Stimulated activated CD8-positive, alpha-beta memory T cell treated with anti-CD3 and anti-CD28 coated beads, Interleukin-7, amount 100 ng/mL, for 1 hour (primary cell): ENCODE measurements at regions not wholly inside any gene's neighbourhood (a gene's known extent, or its start where the extent isn't known, plus 50 kb on each side); places are given as distances from the start of the nearest gene placed in this dataset.
"Not testable (repeated sequence)": the region's sequence is repeated elsewhere in the genome, so short reads cannot be mapped to it uniquely, and the experiment has no call there.

Source experiments
- DNase-seq, 2 donors: peaks; one replicate each; pipeline ENCODE4 v3.0.0-alpha.2; 2020; ENCODE audit warnings: low read depth in 2 of 2

DNA sequence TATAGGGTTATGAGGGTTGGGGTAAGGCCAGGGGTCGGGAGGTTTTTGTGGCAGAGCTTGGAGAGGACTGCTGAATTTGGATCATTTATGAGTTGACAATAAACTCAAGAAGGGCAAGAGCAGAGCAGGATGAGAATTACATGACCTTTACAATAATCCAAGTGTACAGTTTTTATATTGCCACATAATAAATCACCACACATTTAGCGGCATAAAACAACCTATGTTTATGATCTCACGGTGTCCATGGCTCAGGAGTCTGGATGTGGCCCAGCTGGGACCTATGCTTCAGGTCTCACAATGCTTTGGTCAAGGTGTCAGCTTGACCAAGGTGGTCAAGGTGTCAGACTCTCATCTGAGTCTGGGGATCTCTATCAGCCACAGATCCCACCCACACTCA lies 118.3 kb upstream of the WSCD1 start:
- DNase-seq = no peak

DNA sequence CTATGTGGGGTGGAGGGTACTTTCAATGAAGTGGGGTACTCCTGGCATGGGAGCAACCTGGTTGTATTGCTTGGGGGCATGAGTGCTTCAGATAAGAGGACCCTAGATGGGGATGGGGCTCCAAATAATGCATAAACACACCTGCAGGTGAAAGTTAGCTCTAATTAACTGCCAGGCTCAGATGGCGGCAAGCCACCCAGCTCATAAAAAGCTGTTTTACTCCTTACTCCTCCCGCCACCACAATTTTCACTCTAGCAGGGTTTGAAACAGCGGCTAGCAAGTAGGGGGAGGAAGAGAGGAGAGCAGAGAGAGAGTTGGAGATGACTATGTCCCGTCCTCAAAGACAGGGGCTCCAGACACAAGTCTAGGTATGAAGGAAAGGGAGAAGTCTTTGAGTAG lies 117.7 kb upstream of the WSCD1 start:
- DNase-seq = no peak

DNA sequence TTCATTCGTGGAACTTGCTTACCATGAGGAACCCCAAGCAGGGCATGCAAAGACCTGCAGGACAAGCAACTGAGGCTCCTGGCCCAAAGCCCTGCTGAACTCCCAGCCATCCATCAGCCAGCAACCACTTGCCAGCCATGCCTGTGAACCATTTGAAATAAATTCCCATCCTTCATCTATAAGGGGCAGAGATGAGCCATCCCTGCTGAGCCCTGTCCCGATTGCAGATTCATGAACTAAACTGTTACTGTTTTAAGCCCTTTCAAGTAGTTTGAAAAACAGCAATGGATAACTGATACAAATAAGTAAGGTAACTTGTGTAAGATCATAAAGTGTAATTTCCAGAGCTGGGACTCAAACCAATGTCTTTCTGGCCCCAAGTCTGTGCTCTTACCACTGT lies 114.4 kb upstream of the WSCD1 start:
- DNase-seq = no peak

DNA sequence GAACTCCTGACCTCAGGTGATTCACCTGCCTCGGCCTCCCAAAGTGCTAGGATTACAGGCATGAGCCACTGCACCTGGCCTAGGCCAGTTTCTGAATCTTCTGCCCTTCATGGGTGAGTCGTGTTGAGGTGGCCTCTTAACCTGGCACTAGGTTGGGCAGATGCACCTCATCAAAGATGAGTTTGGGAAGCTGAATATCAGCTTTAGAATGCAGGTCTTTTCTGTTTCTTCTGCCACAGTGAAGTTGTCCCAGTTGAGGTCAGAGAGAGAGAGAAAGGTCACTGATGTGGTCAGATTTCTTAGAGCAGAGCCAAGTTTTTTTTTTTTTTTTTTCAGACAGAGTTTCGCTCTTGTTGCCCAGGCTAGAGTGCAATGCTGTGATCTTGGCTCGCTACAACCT lies 111.3 kb upstream of the WSCD1 start:
- no peak for DNase-seq

DNA sequence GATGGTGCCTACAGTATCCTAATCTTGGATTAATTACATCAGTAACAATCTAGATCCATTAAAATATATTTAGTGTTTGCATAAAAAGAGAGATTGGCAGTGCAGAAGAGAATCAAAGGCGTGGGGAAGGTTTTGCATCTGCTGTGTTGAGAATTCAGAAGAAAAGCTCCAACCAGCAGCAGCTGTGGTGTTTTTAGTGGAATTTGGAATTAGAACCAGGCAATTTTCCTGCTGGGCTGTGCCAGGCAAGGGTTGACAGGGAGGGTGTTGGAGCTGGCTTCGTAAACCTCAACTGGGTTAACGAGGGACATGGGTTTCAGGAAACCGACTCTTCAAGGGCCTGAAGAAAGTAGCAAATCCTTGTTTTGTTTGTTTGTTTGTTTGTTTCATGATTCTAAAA lies 107.8 kb upstream of the WSCD1 start:
- DNase-seq = no peak

DNA sequence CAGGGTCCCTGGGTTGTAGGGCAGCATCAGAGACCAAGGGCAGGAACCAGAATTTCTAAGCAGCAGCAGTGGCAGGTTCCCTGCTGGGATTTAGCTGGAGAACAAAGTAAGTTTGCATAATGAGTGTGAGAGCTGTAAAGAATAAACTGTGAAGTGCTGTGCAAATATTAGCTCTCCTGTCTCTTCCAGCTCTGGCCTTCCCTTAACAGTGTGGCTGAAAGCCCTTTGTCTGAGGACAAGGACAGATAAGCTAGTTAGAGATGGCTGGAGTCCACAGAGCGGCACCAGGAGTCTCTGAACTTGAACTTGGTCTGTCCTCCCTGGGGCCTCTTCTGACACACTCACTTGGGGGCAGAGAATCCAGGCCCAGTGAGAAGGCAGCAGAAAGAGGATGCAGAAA lies 98.2 kb upstream of the WSCD1 start:
- DNase-seq = no peak

DNA sequence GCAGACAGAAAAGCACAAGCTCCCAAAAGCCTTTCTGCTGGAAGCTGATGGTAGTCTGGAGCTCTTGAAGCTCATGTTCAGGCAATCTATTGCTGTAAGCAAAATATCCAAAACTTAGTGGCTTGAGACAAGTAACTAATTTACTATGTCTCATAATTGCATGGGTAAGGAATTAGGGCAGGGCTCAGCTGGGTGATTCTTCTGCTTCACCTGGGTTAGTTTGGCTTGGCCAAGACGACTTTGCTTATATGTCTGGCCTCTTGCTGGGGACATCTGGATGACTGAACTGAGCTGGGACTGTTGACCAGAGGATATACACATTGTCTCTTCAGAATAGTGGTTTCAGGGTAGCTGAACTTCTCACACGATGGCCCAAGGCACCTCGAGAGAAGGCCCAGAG lies 96.8 kb upstream of the WSCD1 start:
- DNase-seq = no peak

DNA sequence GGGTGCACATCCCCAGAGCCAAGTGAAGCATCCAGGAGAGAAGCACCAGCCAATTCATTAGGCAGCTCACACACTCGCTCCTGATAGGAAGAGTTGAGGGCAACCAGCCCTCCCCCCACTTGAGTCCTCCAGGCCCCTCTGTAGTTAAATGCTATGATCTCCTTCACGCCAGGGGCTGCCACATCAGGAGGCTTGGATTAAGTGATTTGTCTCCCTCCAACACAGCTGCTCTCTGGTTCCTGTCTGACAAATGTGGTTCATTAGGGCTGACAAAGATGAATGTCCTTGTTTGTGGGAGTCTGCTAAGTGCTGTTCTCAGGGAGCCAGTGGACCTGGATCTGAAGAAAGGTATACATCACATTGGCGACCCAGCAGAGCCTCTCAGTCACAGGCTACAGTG lies 94.5 kb upstream of the WSCD1 start:
- no peak for DNase-seq

DNA sequence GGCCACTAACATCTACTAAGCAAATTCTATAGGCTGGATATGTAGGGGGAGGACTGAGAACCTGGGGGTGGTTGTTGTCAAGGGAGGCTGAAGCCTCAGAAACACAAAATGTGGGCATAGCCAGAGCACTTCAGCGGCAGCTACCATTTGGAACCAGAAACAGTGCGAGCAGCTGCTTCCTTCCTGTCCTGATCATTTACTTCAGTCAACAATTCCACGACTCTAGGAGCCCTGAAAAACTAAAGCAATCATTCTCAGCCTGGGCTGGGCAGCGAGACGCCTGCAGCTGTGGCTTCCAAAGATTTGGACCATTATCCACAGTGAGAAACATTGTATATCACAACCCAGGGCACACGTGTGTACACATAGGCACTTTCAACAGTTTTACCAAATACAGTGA lies 93.9 kb upstream of the WSCD1 start:
- no peak for DNase-seq

DNA sequence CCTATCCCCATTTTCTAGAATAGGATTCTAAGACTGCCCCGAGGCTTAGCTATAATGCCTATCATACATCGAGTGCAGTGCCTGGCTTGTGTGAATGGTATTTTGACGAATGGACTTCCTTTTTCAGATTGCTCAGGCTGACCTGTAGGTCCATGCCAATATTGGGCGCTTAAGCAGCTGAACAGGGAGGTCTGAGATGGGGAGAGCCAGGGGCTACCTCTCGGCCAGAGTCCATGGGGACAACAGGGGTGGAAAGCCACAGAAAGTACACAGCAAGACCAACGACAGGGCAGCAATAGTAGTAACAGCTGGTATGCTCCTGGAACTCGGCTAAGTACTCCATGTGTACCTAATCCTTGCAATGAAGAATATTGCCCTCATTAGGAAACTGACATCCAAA lies 91.7 kb upstream of the WSCD1 start:
- DNase-seq = no peak

DNA sequence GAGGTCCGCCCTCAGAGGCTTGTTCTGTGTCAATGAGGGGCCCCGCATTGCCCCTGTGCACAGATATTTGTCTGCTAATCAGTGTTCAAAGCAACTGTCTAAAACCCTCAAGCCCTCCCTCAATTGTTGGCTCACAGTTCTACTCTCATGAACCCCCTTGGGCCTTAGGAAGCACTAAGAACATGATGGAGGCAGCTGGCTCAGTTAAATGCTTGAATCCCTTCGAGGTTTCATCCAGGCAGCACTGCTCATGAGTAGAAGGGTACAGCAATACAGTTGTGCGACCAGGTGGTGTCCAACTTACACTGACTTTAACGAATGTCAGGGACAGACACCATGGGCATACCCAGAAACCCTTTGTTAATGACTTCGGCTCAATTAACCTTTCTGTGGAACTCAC lies 89.2 kb upstream of the WSCD1 start:
- DNase-seq = no peak

DNA sequence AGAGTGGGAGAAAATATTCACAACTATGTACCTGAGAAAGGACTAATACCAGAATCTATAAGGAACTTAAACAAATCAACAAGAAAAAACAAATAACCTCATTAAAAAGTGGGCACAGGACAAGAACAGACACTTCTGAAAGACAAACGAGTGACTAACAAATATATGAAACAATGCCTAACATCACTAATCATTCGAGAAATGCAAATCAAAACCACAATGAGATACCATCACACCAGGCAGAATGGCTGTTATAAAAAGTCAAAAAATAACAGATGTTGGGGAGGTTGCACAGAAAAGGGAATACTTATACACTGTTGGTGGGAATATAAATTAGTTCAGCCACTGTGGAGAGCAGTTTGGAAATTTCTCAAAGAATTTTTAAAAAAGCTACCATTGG lies 83.5 kb upstream of the WSCD1 start:
- DNase-seq = no peak

DNA sequence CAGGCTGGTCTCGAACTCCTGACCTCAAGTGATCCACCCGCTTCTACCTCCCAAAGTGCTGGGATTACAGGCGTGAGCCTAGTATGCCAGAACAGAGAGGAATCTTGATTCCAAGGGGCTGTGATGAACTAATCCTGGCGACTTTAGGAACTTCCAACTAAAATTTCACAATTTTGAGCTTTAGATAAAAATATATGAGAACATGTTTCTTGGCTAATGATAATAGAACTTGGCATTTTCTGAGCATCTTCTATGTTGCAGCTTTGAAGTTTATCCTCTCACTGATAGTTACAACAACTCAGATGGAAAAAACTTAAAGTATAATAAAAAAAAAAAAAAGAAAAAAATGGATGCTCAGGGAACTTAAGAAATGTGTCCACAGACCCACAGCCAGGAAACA lies 69.8 kb upstream of the WSCD1 start:
- no peak for DNase-seq

DNA sequence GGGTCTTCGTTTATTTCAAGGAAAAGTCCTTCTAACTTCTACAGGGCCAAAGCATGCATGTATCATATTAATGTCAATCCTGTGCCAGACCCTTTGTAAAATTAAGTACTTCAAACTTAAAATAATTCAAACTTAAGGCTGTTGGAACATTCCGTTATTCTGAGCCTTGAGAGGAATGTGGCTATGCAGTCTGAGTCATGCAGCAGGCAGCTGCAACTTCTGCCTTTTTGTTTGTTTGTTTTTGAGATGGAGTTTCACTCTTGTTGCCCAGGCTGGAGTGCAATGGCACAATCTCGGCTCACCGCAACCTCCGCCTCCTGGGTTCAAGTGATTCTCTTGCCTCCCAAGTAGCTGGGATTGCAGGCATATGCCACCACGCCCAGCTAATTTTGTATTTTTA lies 67.0 kb upstream of the WSCD1 start:
- DNase-seq = not testable (repeated sequence)

DNA sequence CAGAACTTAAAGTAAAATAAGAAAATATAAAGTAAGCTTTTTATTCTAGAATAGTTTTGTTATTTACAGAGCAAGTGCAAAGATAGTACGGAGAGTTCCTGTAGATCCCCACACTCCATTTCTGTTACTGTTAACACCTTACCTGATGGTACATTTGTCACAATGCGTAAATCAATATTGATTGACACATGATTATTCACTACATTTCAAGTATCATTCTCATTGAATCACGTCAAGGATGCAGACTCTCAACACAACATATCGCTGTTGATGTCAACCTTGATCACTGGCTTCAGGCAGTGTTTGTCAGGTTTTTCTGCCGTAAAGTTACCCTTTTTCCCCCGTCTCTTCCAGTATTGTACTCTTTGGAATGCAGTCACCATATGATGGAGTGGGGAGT lies 64.2 kb upstream of the WSCD1 start:
- no peak for DNase-seq

DNA sequence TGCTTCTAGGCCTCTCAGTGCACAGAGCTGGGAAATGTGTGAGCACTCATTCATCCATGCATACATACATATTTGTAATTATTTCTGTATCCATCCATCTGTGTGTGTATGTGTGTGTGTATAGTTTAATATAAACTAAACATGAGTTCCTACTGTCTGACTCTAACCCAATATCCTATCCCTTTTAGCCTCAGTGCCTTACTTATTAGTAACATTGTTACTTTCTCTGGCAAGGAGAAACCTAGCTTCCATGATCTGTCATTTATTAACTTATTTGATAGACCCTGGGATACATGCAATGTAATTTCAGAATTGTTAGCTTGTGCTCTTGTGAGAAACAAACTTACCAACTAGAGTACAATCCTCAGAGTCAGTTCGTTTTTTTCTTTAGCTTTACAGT lies 59.0 kb upstream of the WSCD1 start:
- DNase-seq = no peak

DNA sequence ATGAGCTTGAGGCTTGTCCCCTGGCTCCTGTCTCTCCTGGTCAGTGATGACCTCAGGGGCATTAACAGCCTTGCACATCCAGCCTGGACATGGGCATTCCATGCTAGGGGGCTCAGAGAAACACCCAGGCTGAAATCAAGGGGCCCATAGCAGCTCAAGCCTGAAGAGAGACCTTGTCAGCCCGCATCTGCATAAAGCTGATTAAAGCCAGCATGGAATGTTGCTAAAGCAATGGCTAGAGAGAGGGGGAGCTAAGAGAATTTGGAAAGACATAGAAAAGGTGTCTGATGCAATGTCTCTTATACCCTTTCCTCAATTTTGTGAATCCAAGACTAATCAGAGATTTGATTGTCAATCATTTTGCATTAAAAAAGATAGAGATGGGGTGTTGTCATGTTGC lies 51.4 kb upstream of the WSCD1 start:
- no peak for DNase-seq

DNA sequence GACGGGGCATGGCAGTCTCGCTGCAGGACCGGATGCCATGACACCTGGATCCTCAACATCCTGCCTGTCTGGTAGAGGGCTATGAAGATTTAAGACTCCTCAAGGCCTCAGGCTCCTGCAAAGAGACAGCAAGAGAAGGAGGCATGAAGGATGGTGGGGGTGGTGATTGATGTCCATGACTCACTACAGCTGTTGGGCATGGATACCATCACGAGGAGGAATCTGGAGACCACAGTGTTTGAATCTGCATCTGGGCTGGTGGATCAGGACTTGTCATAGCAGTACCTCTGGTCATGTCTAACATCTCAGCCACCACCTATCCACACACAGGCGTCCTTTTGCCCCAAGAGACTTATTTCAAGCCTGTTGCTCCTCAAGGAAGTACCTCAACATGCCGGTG lies 50.2 kb upstream of the WSCD1 start:
- DNase-seq = no peak

DNA sequence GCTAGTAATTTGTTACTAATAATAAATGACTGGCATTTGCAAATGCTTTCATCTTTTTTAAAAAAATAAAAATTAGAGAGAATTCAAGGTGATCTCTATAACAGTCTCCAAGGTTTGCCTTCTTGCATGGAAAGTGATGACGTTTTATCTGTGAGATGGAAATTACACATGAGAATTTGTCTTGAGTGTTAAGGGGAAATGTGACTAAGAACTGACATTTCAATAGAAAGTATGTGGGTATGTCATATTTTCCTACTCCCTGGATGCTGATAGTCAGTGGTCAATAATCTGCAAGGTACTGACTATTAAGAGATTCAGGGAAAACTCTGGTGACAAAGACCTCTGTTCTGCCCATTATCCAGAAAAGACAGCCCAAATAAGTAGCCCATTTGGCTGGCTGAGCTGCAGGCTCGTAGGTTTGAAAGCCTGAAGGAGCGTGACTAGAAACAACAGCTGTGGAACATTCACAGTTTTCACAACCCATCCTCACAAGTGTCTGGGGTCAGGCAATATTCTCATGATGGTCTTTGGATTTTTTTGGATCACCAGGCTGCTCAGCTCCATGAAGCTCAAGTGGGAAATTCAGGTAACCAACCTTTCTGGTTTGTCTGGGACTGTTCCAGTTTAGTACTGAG lies 49.7 kb upstream of the WSCD1 start:
- DNase-seq = no peak
